ENCODE measurements at regions not wholly inside any gene's neighbourhood (a gene's known extent, or its start where the extent isn't known, plus 50 kb on each side); places are given as distances from the start of the nearest gene placed in this dataset.

- H3K4me1 ChIP-seq (ENCODE audit: insufficient read depth): no peaks in the 10 kb centered on the region
- H3K4me3 ChIP-seq: no peak overlapping the region
- H3K36me3 ChIP-seq: no peaks in the 10 kb centered on the region
- no peaks in the 10 kb centered on the region for H3K27me3 ChIP-seq
- peaks cover 0 to 7% of the 10 kb centered on the region in 2 donors for H3K9me3 ChIP-seq
- no peak overlapping the region for H3K27ac ChIP-seq
- DNase-seq: no peak
- TF ChIP-seq EP300 (IDR thresholded peaks at IDR 0.05) (no peak), POLR2A (IDR thresholded peaks at IDR 0.05) (no peak), CTCF (IDR thresholded peaks at IDR 0.05) (no peak)
- intact Hi-C loops (cut with DNase I): no loop called here
Observed at GRCh38 chr2:147204102-147204501, 640.7 kb upstream of the ACVR2A start.

- H3K27ac ChIP-seq: no peak overlapping the region
Observed at GRCh38 chr2:147198651-147199171, 646.1 kb upstream of the ACVR2A start.

GRCh38 chr2:147197754-147198483 is 646.9 kb upstream of the ACVR2A start:
- H3K27me3 ChIP-seq: no peaks in the 10 kb centered on the region
- no peak overlapping the region for H3K27ac ChIP-seq
- no peak overlapping the region for H3K4me3 ChIP-seq
- no peaks in the 10 kb centered on the region for H3K36me3 ChIP-seq
- TF ChIP-seq POLR2A (IDR thresholded peaks at IDR 0.05) (no peak), CTCF (IDR thresholded peaks at IDR 0.05) (no peak), EP300 (IDR thresholded peaks at IDR 0.05) (no peak)
- H3K4me1 ChIP-seq (ENCODE audit: insufficient read depth): no peaks in the 10 kb centered on the region
- intact Hi-C loops (cut with DNase I): no loop called here
- H3K9me3 ChIP-seq: no peaks in the 10 kb centered on the region
- 48 to 59% (median 57%) methylated on average over 8 of the region's 8 CpGs for WGBS, 3 donors
- DNase-seq: no peak

More at GRCh38 chr2:147198651-147199171, 646.1 kb upstream of the ACVR2A start:
- TF ChIP-seq EP300 (IDR thresholded peaks at IDR 0.05) (no peak), POLR2A (IDR thresholded peaks at IDR 0.05) (no peak), CTCF (IDR thresholded peaks at IDR 0.05) (no peak)
- no peaks in the 10 kb centered on the region for H3K4me1 ChIP-seq (ENCODE audit: insufficient read depth)
- no peaks in the 10 kb centered on the region for H3K9me3 ChIP-seq
- intact Hi-C loops (cut with DNase I): no loop called here
- DNase-seq: no peak
- H3K27me3 ChIP-seq: no peaks in the 10 kb centered on the region
- no peaks in the 10 kb centered on the region for H3K36me3 ChIP-seq
- 45 to 51% (median 51%) methylated on average over 5 of the region's 5 CpGs for WGBS, 3 donors
- no peak overlapping the region for H3K4me3 ChIP-seq

GRCh38 chr2:147182260-147182659 is 662.6 kb upstream of the ACVR2A start:
- H3K4me3 ChIP-seq: no peak overlapping the region
- TF ChIP-seq CTCF (IDR thresholded peaks at IDR 0.05): no peak
- no peak for TF ChIP-seq EP300 (IDR thresholded peaks at IDR 0.05)
- no peak for TF ChIP-seq POLR2A (IDR thresholded peaks at IDR 0.05)
- no peaks in the 10 kb centered on the region for H3K9me3 ChIP-seq
- no peaks in the 10 kb centered on the region for H3K36me3 ChIP-seq
- H3K4me1 ChIP-seq (ENCODE audit: insufficient read depth): no peaks in the 10 kb centered on the region
- whole genome bisulfite sequencing, 3 donors: 72 to 85% (median 82%) methylated on average over 4 of the region's 4 CpGs
- no peak overlapping the region for H3K27ac ChIP-seq
- no peaks in the 10 kb centered on the region for H3K27me3 ChIP-seq
- no peak for DNase-seq
- intact Hi-C loops (cut with DNase I): no loop called here
